OCI-LY7 (cell line): ENCODE measurements at regions not wholly inside any gene's neighbourhood (a gene's known extent, or its start where the extent isn't known, plus 50 kb on each side); places are given as distances from the start of the nearest gene placed in this dataset.

Source experiments
- EZH2phosphoT487 ChIP-seq: fragments of 200-600 bp; sonication (generic); IDR thresholded peaks from 2 replicates; pipeline ENCODE4 v1.6.1; 2018; ENCODE audit warnings: low read depth, borderline replicate concordance, mild to moderate bottlenecking, mixed run types, antibody characterized with exemption, low read length, moderate library complexity, mixed read lengths
- TF ChIP-seq, protein P1 (sequence below): fragments of 200-600 bp; sonication (generic); conservative IDR thresholded peaks from 2 replicates; pipeline ENCODE4 v1.5.1; 2014; ENCODE audit warnings: mild to moderate bottlenecking, antibody characterized with exemption, low read length, moderate library complexity, mixed read lengths

DNA sequence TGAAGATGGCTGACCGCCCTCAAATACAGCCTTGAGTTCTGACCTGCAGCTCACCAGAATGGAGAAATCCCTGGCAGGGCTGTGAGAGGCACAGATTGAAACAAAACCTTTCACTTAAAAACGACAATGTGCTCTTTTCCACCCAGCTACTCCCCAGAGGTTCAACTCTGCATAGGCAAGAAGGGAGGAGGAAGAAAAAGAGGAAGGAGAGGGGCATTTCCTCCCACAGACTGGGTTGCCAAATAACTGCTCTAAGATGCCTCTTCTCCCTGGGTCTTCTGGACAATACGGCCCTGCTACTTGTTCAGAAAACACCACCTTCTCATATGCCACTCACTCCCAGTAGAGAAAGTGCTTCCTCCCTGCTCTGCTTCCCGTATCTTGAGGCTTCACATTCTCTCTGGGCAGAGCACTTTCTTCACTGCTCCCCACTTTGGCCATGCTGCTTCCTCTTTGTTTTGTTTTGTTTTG, 136.4 kb upstream of the SLC1A4 start:
- no peak for TF ChIP-seq EZH2phosphoT487
- TF ChIP-seq, protein P1, sequence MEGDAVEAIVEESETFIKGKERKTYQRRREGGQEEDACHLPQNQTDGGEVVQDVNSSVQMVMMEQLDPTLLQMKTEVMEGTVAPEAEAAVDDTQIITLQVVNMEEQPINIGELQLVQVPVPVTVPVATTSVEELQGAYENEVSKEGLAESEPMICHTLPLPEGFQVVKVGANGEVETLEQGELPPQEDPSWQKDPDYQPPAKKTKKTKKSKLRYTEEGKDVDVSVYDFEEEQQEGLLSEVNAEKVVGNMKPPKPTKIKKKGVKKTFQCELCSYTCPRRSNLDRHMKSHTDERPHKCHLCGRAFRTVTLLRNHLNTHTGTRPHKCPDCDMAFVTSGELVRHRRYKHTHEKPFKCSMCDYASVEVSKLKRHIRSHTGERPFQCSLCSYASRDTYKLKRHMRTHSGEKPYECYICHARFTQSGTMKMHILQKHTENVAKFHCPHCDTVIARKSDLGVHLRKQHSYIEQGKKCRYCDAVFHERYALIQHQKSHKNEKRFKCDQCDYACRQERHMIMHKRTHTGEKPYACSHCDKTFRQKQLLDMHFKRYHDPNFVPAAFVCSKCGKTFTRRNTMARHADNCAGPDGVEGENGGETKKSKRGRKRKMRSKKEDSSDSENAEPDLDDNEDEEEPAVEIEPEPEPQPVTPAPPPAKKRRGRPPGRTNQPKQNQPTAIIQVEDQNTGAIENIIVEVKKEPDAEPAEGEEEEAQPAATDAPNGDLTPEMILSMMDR: no peak
